Activated CD4-positive, alpha-beta memory T cell treated with anti-CD3 and anti-CD28 coated beads, Interleukin-2, amount 10 ng/mL, durations not matched to agents 7 days and 5 days (primary cell): ENCODE measurements at regions not wholly inside any gene's neighbourhood (a gene's known extent, or its start where the extent isn't known, plus 50 kb on each side); places are given as distances from the start of the nearest gene placed in this dataset.

Experiments
- CTCF ChIA-PET: fragments of 350-600 bp; sonication (Branson Sonifier 250); formaldehyde crosslinking; loops from one replicate; lab custom pipeline; 2021; ENCODE audit warnings: antibody characterized with exemption, inconsistent platforms; lab: Charles Lee
- POLR2A ChIA-PET: fragments of 350-600 bp; sonication (Branson Sonifier 250); formaldehyde crosslinking; loops from one replicate; lab custom pipeline; 2021; ENCODE audit warnings: antibody characterized with exemption; lab: Charles Lee
- DNase-seq: peaks from one replicate; pipeline ENCODE4 v3.0.0-alpha.2; 2020
- H3K27ac Mint-ChIP-seq: one replicate; pipeline ENCODE4 v1.8.0; 2021; ENCODE audit warnings: mild to moderate bottlenecking, mixed read lengths
- H3K27me3 Mint-ChIP-seq: one replicate; pipeline ENCODE4 v1.8.0; 2021; ENCODE audit warnings: mixed read lengths
- H3K36me3 Mint-ChIP-seq: one replicate; pipeline ENCODE4 v1.8.0; 2021; ENCODE audit warnings: low read depth, mixed read lengths
- H3K4me1 Mint-ChIP-seq: one replicate; pipeline ENCODE4 v1.8.0; 2021; ENCODE audit warnings: mixed read lengths
- H3K4me3 Mint-ChIP-seq: one replicate; pipeline ENCODE4 v1.8.0; 2021; ENCODE audit warnings: mild to moderate bottlenecking, mixed read lengths
- H3K9me3 Mint-ChIP-seq: one replicate; pipeline ENCODE4 v1.8.0; 2021; ENCODE audit warnings: mixed read lengths

DNA sequence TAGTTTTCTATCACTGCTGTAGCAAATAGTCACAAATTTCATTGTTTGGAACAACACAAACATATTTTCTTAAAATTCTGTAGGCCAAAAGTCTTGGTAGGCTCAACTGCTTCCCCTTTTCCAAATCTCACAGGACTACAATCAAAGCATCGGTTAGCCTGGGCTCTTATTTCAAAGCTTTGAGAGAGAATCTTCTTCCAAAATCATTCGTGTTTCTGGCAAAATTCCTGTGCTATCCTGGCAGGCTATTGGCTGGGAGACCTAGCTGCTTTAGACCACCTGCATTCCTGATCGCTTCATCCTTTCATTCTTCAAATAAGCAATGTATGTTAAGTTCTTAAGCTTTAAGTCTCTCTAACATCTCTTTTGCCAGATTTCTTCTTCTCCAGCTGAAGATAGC lies 629.8 kb upstream of the CDH18 start:
- Mint-ChIP-seq H3K4me3 (no peak overlapping the region), H3K4me1 (no peaks in the 10 kb centered on the region), H3K27ac (no peak overlapping the region), H3K27me3 (no peaks in the 10 kb centered on the region), H3K36me3 (no peaks in the 10 kb centered on the region), H3K9me3 (peaks cover 12% of the 10 kb centered on the region)
- ChIA-PET CTCF (no interaction called here), POLR2A (no interaction called here)
- DNase-seq: no peak

DNA sequence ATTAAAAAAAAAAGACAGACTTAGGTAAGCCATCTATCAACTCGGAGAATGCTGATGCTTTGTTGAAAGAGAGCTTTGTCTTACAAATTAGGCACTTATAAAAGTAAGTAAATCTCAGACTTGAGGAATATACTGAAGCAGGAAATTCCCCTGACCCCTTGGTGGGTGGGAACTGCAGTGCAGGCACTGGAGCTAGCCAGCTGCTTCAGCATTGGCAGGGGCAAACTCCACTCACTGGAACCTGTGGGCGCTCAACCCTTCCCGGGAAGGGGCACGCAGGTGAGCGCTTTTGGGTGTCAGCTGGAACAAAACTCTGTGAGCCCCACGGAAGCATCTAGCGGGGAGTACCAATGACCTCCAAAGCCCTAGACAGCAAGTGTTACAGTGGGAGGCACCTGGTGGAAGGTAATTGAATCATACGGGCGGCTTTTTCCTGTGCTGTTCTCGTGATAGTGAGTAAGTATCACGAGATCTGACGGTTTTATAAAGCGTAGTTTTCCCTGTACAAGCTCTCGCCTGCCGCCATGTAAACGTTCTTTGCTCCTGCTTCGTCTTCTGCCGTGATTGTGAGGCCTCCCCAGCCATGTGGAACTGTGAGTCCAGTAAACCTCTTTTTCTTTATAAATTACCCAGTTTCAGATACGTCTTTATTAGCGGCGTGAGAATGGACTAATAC lies 628.0 kb upstream of the CDH18 start:
- POLR2A ChIA-PET: no interaction called here
- peaks cover 11% of the 10 kb centered on the region for H3K9me3 Mint-ChIP-seq

DNA sequence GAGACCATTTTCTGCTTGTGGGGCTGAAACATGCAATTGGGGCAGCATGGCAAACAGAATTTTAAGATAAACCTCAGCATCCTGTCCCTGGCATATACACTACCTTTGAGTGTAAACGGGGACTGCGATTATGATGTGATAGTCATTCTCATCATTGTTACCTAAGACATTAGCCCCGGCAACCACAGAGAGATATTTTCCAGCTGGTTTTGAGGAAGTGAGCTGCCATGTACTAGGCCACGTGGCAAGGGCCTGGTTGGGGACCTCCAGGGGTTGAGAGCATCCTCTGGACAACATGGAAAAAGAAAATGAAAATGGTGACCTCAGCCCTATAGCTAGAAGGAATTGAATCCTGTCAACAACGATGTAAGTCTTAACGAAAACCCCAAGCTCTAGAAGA lies 623.6 kb upstream of the CDH18 start:
- no peak for DNase-seq
- H3K36me3 Mint-ChIP-seq: no peaks in the 10 kb centered on the region
- POLR2A ChIA-PET: no interaction called here
- no peaks in the 10 kb centered on the region for H3K4me1 Mint-ChIP-seq
- peaks cover 13% of the 10 kb centered on the region for H3K9me3 Mint-ChIP-seq
- CTCF ChIA-PET: no interaction called here
- H3K27ac Mint-ChIP-seq: no peak overlapping the region
- H3K27me3 Mint-ChIP-seq: no peaks in the 10 kb centered on the region
- H3K4me3 Mint-ChIP-seq: no peak overlapping the region

More for the DNA sequence above, 628.0 kb upstream of the CDH18 start:
- no peak overlapping the region for H3K4me3 Mint-ChIP-seq
- no peaks in the 10 kb centered on the region for H3K36me3 Mint-ChIP-seq
- H3K27ac Mint-ChIP-seq: no peak overlapping the region
- no peak for DNase-seq
- H3K27me3 Mint-ChIP-seq: no peaks in the 10 kb centered on the region
- no peaks in the 10 kb centered on the region for H3K4me1 Mint-ChIP-seq
- CTCF ChIA-PET: no interaction called here

DNA sequence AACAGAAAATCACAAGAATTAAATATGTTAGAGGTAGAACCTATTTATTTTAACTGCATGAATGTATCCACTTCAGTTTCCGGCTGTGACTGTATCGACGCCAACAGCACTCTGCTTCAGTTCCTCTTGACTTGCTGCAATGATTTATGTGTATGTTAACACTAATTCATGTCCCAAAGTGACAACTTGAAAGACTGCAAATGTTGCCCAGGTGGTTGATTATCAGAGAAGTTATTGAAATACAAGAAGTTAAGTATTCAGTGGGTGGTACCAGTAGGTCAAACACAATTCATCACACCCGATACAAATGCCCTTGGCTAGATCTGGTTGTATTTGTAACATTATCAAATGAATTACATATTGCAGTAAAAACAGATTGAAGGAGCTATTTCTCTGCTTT lies 622.7 kb upstream of the CDH18 start:
- Mint-ChIP-seq H3K27me3 (no peaks in the 10 kb centered on the region), H3K4me3 (no peak overlapping the region), H3K36me3 (no peaks in the 10 kb centered on the region), H3K27ac (no peak overlapping the region), H3K4me1 (no peaks in the 10 kb centered on the region), H3K9me3 (peaks cover 13% of the 10 kb centered on the region)
- ChIA-PET POLR2A (no interaction called here), CTCF (no interaction called here)
- DNase-seq: no peak

DNA sequence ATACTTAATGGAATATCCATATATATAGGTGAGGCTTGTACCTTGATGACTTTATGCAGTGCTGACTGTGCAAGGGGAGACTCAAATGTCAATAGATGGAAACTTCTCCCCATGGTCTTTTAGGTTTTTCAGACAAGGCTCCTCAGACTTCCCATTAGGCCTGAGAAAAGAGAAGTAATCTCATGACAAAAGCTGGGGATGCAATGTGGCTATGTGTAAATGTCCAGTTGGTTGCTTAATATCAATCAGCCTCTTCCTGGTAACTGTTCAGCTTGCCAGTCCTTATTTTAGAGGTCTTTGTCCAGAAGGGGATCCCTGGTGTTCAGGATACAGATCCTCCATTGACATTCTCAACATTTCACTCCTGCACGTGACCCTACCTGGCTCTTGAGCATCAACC lies 621.1 kb upstream of the CDH18 start:
- Mint-ChIP-seq H3K27me3 (no peaks in the 10 kb centered on the region), H3K9me3 (peaks cover 10% of the 10 kb centered on the region), H3K4me3 (no peak overlapping the region), H3K27ac (no peak overlapping the region), H3K4me1 (no peaks in the 10 kb centered on the region), H3K36me3 (no peaks in the 10 kb centered on the region)
- DNase-seq: no peak
- ChIA-PET POLR2A (no interaction called here), CTCF (no interaction called here)

DNA sequence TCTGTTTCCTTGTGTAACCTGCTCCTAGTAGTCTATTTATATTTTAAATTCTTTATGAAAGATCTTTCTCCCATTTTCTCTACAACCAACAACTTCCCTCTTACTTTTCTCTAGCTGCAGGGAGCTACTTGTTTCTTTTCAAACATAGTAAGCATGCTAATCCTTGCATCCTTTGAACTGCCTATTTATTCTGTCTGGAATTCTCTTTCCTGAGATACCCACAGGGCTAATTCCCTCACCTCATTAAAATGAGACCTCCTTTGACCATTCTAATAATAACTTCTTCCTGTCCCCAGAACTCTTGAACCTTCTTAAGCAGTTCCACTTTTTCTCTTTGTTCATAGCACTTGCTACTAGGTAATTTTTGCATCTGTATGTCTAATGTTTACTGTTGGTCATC lies 620.6 kb upstream of the CDH18 start:
- Mint-ChIP-seq H3K36me3 (no peaks in the 10 kb centered on the region), H3K4me3 (no peak overlapping the region), H3K9me3 (peaks cover 10% of the 10 kb centered on the region), H3K4me1 (no peaks in the 10 kb centered on the region), H3K27me3 (no peaks in the 10 kb centered on the region), H3K27ac (no peak overlapping the region)
- ChIA-PET POLR2A (no interaction called here), CTCF (no interaction called here)
- no peak for DNase-seq

DNA sequence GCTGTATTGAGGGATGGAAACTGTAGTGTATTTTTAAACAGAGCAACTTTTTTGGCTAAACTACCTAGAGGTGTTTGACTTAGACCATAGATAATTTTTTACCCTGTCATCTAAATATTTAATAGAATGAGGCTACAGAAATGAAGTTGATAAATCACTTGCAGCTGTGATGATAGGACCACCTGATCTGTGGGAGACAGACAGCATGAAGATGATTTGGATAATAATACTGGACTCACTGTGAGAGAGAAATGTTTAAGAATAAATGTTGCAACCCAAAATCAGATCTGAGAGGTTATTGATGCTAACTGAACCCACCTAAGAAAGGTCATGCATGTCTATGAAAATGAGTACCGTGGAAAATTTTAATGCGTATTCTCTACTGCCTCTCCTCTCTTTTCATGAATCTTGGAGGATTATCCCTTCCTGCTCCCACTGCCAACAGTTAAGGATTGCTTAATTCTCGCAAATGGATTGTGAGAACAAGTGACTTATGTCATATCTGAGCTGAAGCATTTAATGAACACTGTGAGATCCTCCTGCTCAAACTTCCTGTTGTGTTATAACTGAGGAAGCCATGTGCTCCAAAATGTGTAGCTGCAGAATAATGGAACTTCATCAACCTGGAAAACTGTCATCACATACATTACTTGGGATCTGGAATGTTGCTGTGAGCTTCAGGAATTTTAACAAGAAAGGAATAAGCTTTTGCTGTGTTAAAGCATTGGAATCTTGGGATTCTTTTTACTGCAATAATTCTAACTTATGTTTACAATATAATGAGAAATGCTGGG lies 617.9 kb upstream of the CDH18 start:
- Mint-ChIP-seq H3K36me3 (no peaks in the 10 kb centered on the region), H3K27me3 (no peaks in the 10 kb centered on the region), H3K9me3 (peaks cover 10% of the 10 kb centered on the region), H3K4me1 (no peaks in the 10 kb centered on the region), H3K4me3 (no peak overlapping the region), H3K27ac (no peak overlapping the region)
- POLR2A ChIA-PET: no interaction called here
- DNase-seq: no peak
- CTCF ChIA-PET: no interaction called here

DNA sequence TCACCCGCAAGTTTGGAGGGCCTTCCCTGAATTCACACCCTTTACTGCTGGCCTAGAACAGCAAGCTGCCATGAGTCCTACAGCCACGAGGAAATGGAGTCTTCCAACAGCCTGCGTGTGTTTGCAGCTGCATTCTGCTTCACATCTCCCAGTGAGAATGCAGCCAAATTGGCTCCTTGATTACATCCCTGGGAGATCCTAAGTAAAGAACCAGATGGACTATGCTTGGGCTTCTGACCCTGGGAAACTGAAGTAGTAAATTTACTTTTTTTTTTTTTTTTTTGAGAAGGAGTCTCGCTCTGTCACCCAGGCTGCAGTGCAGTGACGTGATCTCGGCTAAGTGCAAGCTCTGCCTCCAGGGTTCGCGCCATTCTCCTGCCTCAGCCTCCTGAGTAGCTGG lies 617.0 kb upstream of the CDH18 start:
- no peak overlapping the region for H3K4me3 Mint-ChIP-seq
- no peaks in the 10 kb centered on the region for H3K4me1 Mint-ChIP-seq
- DNase-seq: no peak
- POLR2A ChIA-PET: no interaction called here
- CTCF ChIA-PET: no interaction called here
- H3K27me3 Mint-ChIP-seq: no peaks in the 10 kb centered on the region
- no peak overlapping the region for H3K27ac Mint-ChIP-seq
- no peaks in the 10 kb centered on the region for H3K36me3 Mint-ChIP-seq
- peaks cover 11% of the 10 kb centered on the region for H3K9me3 Mint-ChIP-seq

DNA sequence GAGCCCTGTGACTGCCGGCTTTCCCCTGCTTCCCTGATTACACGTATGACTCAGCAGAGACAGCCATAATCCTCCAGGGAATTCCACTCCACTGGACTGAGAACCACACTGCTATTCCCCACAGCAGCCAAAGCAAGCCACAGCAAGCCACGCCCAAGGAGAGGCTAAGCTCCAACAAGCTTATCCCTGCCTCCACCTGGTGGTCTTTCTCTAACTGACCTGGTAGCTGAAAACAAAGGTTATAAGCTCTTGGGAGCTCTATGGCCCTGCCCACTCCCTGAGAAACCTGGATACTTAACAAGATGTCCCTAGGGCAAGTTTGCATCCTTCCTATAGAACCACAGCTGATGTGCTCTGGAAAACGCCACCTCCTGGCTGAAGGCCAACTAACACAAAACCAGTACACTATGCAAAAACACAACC lies 613.7 kb upstream of the CDH18 start:
- ChIA-PET CTCF (no interaction called here), POLR2A (no interaction called here)
- no peak for DNase-seq
- H3K27ac Mint-ChIP-seq: no peak overlapping the region
- no peaks in the 10 kb centered on the region for H3K36me3 Mint-ChIP-seq
- no peaks in the 10 kb centered on the region for H3K27me3 Mint-ChIP-seq
- no peaks in the 10 kb centered on the region for H3K4me1 Mint-ChIP-seq
- H3K9me3 Mint-ChIP-seq: peaks cover 14% of the 10 kb centered on the region
- H3K4me3 Mint-ChIP-seq: no peak overlapping the region

DNA sequence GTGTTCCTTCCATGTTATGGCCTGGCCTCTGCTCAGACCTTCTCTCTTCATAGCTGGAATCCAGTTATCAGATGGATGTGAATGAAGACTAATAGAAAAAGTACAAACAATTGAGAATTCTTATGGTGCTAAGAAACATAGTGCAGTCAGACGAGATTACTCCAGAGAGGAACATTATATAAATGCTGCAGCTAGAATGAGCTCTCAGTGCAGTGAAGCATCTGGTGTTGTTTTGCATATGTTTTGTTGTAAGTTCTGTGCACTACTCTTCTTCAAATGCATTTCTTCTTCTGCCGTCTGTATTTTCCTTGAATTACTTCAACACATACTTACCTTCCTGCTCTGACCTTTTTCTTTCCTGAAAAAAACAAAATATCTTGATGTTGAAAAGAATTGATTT lies 602.4 kb upstream of the CDH18 start:
- POLR2A ChIA-PET: no interaction called here

DNA sequence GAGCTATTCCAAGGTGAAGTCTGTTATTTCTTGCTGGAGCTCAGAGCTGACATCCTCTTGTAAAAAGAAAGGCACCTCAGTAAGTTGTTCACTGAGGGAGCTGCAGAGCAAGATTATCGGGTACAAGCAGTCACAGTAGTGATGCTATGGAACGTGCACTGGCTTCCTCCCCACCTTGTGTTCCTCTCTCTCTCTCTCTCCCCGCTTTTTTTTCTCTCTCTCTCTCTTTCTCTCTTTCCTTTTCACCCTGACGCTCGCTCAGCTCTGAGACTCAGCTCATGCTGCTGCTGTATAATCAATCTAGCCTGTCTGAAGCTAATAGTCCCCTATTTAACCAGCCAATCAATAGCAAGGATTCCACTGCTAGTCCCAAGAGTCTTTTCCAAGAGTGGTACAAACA lies 587.6 kb upstream of the CDH18 start:
- H3K27ac Mint-ChIP-seq: no peak overlapping the region
- no peak for DNase-seq
- H3K36me3 Mint-ChIP-seq: no peaks in the 10 kb centered on the region
- H3K4me1 Mint-ChIP-seq: no peaks in the 10 kb centered on the region
- peaks cover 10% of the 10 kb centered on the region for H3K9me3 Mint-ChIP-seq
- CTCF ChIA-PET: no interaction called here
- POLR2A ChIA-PET: no interaction called here
- H3K4me3 Mint-ChIP-seq: no peak overlapping the region
- no peaks in the 10 kb centered on the region for H3K27me3 Mint-ChIP-seq

More for the DNA sequence above, 602.4 kb upstream of the CDH18 start:
- H3K27me3 Mint-ChIP-seq: no peaks in the 10 kb centered on the region
- no peak overlapping the region for H3K4me3 Mint-ChIP-seq
- DNase-seq: no peak
- peaks cover 7% of the 10 kb centered on the region for H3K9me3 Mint-ChIP-seq
- no peaks in the 10 kb centered on the region for H3K36me3 Mint-ChIP-seq
- H3K27ac Mint-ChIP-seq: no peak overlapping the region
- CTCF ChIA-PET: no interaction called here
- no peaks in the 10 kb centered on the region for H3K4me1 Mint-ChIP-seq

DNA sequence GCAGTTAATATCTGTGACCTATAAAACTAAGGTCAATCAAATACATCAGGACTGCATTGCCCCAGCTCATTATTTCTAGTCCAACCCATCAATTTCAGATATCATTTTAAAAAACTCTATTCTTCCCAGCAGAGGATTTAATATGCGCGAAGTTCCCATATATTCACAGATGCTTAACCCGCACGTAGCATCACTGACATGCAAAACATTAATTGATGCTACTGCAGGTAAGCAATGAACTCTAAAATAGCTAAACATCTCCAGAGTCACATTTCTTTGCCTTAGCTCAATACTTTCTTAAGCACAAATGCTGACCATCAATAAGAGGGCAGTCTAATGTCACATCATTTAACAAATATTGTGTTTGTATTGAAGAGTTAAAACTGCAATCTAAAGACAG lies 586.6 kb upstream of the CDH18 start:
- no peak for DNase-seq
- Mint-ChIP-seq H3K4me1 (no peaks in the 10 kb centered on the region), H3K36me3 (no peaks in the 10 kb centered on the region), H3K4me3 (no peak overlapping the region), H3K27me3 (no peaks in the 10 kb centered on the region), H3K9me3 (peaks cover 7% of the 10 kb centered on the region), H3K27ac (no peak overlapping the region)
- ChIA-PET POLR2A (no interaction called here), CTCF (no interaction called here)

DNA sequence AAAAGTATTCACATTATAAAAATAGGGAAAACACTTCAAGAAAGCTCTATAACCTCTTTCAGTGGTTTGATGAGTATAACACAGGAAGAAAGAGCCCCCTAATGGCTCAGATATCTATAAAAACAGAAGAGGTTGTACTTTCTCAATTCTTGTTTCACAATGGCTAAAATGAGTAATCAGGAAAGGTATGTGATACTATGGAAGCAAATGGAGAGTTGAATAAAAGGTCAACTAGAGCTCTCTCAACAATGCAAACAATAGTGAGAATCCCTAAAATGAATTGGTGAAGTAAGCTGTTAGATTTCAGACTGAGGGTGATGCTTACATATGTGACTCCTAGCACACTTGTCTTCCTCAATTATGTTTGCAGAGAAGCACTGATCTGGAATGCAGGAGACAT lies 584.6 kb upstream of the CDH18 start:
- CTCF ChIA-PET: no interaction called here
- POLR2A ChIA-PET: no interaction called here

DNA sequence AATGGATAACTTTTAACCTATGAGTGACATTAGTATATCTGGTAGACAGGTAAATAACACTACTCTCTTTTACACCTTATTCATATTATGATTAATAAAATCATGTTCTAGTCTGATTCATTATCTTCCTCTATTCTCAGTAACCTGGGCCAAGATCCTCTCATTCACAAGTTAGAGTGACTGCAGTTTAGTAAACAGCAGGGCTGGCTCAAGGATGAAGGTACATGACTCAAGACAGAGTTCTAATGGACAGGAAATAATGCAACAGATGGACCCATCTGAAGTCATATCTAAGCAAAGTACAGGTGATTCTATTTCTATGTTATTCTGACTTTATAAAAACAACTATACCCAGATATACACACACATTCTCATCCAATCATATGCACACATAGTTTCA lies 582.5 kb upstream of the CDH18 start:
- CTCF ChIA-PET: no interaction called here
- no peak for DNase-seq
- Mint-ChIP-seq H3K4me3 (no peak overlapping the region), H3K27ac (no peak overlapping the region), H3K4me1 (no peaks in the 10 kb centered on the region), H3K36me3 (no peaks in the 10 kb centered on the region), H3K27me3 (no peaks in the 10 kb centered on the region), H3K9me3 (no peaks in the 10 kb centered on the region)
- POLR2A ChIA-PET: no interaction called here

More for the DNA sequence above, 584.6 kb upstream of the CDH18 start:
- Mint-ChIP-seq H3K27ac (no peak overlapping the region), H3K36me3 (no peaks in the 10 kb centered on the region), H3K9me3 (peaks cover 5% of the 10 kb centered on the region), H3K27me3 (no peaks in the 10 kb centered on the region), H3K4me1 (no peaks in the 10 kb centered on the region), H3K4me3 (no peak overlapping the region)
- DNase-seq: no peak
